HepG2 (cell line): ENCODE measurements at regions not wholly inside any gene's neighbourhood (a gene's known extent, or its start where the extent isn't known, plus 50 kb on each side); places are given as distances from the start of the nearest gene placed in this dataset.

Experiments
- ATAC-seq: fragments of 200-7000 bp; cut with Tn5 transposase; 3 replicates; pipeline ENCODE4 v1.9.1; 2020; ENCODE audit warnings: mild to moderate bottlenecking, moderate library complexity
- BruUV-seq: library from RNA; stranded (reverse); fragments of 400-500 nt; replicated peaks from 2 replicates; lab custom pipeline; 2021; lab: Mats Ljungman, UMichigan
- CTCF ChIA-PET: fragments of 300-600 bp; formaldehyde crosslinking; extraction: SDS; loops from one replicate; lab custom pipeline; 2021; ENCODE audit warnings: low total read pairs, inconsistent platforms, low intra/inter-chr PET ratio; lab: Yijun Ruan, JAX
- POLR2A ChIA-PET: fragments of 350-600 bp; sonication (Branson Sonifier 250); formaldehyde crosslinking; loops from one replicate; lab custom pipeline; 2020; ENCODE audit warnings: antibody characterized with exemption, inconsistent platforms; lab: Yijun Ruan, JAX
- DNase-seq: peaks from one replicate; pipeline ENCODE4 v3.0.0-alpha.2; 2015; ENCODE audit warnings: low spot score
- FAIRE-seq: peaks from 3 replicates; lab custom pipeline; 2011; peaks lifted over from hg19 to GRCh38; lab: Jason Lieb, UNC
- H2AFZ ChIP-seq: one replicate; pipeline ENCODE4 v1.6.1; 2011; ENCODE audit warnings: low read length, inconsistent platforms
- H3K27ac ChIP-seq: fragments of 300-600 bp; 3 replicates; pipeline ENCODE4 v1.8.0; 2011; ENCODE audit warnings: mixed run types, mild to moderate bottlenecking, mixed read lengths, low read length, inconsistent platforms; ENCODE audit not compliant: insufficient read depth; ENCODE audit errors: extremely low read length
- H3K27me3 ChIP-seq, 2 experiments: fragments of 200-600 bp in 1 of 2; 2 replicates in 1 of 2; 3 replicates in 1 of 2; pipeline versions ENCODE4 v1.6.0 to v1.8.0; 2011; ENCODE audit warnings: low read length in 2 of 2, mild to moderate bottlenecking in 2 of 2, moderate library complexity in 2 of 2, inconsistent platforms in 1 of 2; ENCODE audit not compliant: insufficient read depth in 2 of 2, control insufficient read depth in 1 of 2
- H3K36me3 ChIP-seq, 2 experiments: fragments of 200-600 bp in 1 of 2; replicated peaks in 1 of 2; 2 replicates in 1 of 2; 3 replicates in 1 of 2; pipeline versions ENCODE4 v1.5.1 to v1.8.0; 2011; ENCODE audit warnings: low read length in 2 of 2, inconsistent platforms in 1 of 2; ENCODE audit not compliant: insufficient read depth in 2 of 2, control insufficient read depth in 1 of 2
- H3K4me1 ChIP-seq: 2 replicates; pipeline ENCODE4 v1.5.1; 2012; ENCODE audit warnings: low read length, inconsistent platforms; ENCODE audit not compliant: insufficient read depth
- H3K4me2 ChIP-seq: 2 replicates; pipeline ENCODE4 v1.6.0; 2011; ENCODE audit warnings: low read depth, low read length, inconsistent platforms
- H3K4me3 ChIP-seq, 3 experiments: fragments of 200-600 bp in 1 of 3; sonication (generic), shearing (Covaris generic) in 1 of 3; replicated peaks in 1 of 3; 2 replicates each; pipeline ENCODE4 v1.5.1; 2011 to 2016; ENCODE audit warnings: low read length in 3 of 3, inconsistent platforms in 2 of 3, low read depth in 2 of 3, mild to moderate bottlenecking in 2 of 3, control low read depth in 1 of 3, mixed read lengths in 1 of 3; ENCODE audit not compliant: insufficient read depth in 1 of 3
- H3K79me2 ChIP-seq: one replicate; pipeline ENCODE4 v1.6.1; 2011; ENCODE audit warnings: low read length, inconsistent platforms; ENCODE audit not compliant: insufficient read depth
- H3K9ac ChIP-seq: 2 replicates; pipeline ENCODE4 v1.6.0; 2011; ENCODE audit warnings: mild to moderate bottlenecking, low read depth, low read length, inconsistent platforms; ENCODE audit not compliant: insufficient read depth
- H3K9me3 ChIP-seq: 2 replicates; pipeline ENCODE4 v1.5.1; 2012; ENCODE audit warnings: mild to moderate bottlenecking, low read length
- H4K20me1 ChIP-seq: 2 replicates; pipeline ENCODE4 v1.6.0; 2011; ENCODE audit warnings: inconsistent platforms, mild to moderate bottlenecking, low read length, moderate library complexity; ENCODE audit not compliant: insufficient read depth
- ARNTL ChIP-seq: sonication (generic); formaldehyde crosslinking; IDR thresholded peaks from 2 replicates; pipeline ENCODE4 v1.4.0; 2020; ENCODE audit warnings: mild to moderate bottlenecking, missing genetic modification reagents
- FLYWCH1 ChIP-seq: sonication (generic); formaldehyde crosslinking; IDR thresholded peaks from 2 replicates; pipeline ENCODE4 v1.8.1; 2023; ENCODE audit warnings: mild to moderate bottlenecking, missing genetic modification reagents
- FOXO1 ChIP-seq: sonication (generic); formaldehyde crosslinking; IDR thresholded peaks from 2 replicates; pipeline ENCODE4 v1.4.0; 2020; ENCODE audit warnings: missing genetic modification reagents
- MEIS1 ChIP-seq: sonication (generic); formaldehyde crosslinking; IDR thresholded peaks from 2 replicates; pipeline ENCODE4 v1.9.0; 2021; ENCODE audit warnings: mild to moderate bottlenecking, missing genetic modification reagents, moderate library complexity, borderline replicate concordance
- RARG ChIP-seq: sonication (generic); formaldehyde crosslinking; IDR thresholded peaks from 2 replicates; pipeline ENCODE4 v1.4.0; 2020; ENCODE audit warnings: low read depth, mild to moderate bottlenecking, missing genetic modification reagents
- SP4 ChIP-seq: sonication (generic); formaldehyde crosslinking; IDR thresholded peaks from 2 replicates; pipeline ENCODE4 v1.8.1; 2023; ENCODE audit warnings: mild to moderate bottlenecking, missing genetic modification reagents
- TBL1XR1 ChIP-seq: fragments of 150-350 bp; IDR thresholded peaks from 2 replicates; pipeline ENCODE4 v1.6.1; 2014; ENCODE audit warnings: borderline replicate concordance, low read length; ENCODE audit not compliant: partially characterized antibody
- ZNF121 ChIP-seq: sonication (generic); formaldehyde crosslinking; IDR thresholded peaks from 2 replicates; pipeline ENCODE4 v1.5.0; 2020; ENCODE audit warnings: mild to moderate bottlenecking, missing genetic modification reagents
- ZNF337 ChIP-seq: sonication (generic); formaldehyde crosslinking; IDR thresholded peaks from 2 replicates; pipeline ENCODE4 v1.5.1; 2020; ENCODE audit warnings: missing genetic modification reagents, low read depth, mild to moderate bottlenecking, borderline replicate concordance
- ZNF572 ChIP-seq: sonication (generic); formaldehyde crosslinking; IDR thresholded peaks from 2 replicates; pipeline ENCODE4 v1.5.1; 2020; ENCODE audit warnings: mild to moderate bottlenecking, missing genetic modification reagents
- ZSCAN12 ChIP-seq: sonication (generic); formaldehyde crosslinking; IDR thresholded peaks from 2 replicates; pipeline ENCODE4 v1.9.0; 2021; ENCODE audit warnings: mild to moderate bottlenecking, missing genetic modification reagents
- in situ Hi-C: cut with HindIII; loops from 2 replicates; pipeline ENCODE4 v1.10.0; 2017; ENCODE audit warnings: low pct_unique_long_range_greater_than_20kb; ENCODE audit not compliant: extremely low pct_ligation_motif_present
- intact Hi-C: fragments of 100-400 bp; cut with micrococcal nuclease; formaldehyde crosslinking; loops from one replicate; pipeline ENCODE4 v1.10.0; 2022; ENCODE audit not compliant: unreplicated experiment
- TF ChIP-seq, protein P1 (sequence below): sonication (generic); formaldehyde crosslinking; IDR thresholded peaks from 2 replicates; pipeline ENCODE4 v1.8.1; 2023; ENCODE audit warnings: mild to moderate bottlenecking, inconsistent platforms, moderate library complexity, missing genetic modification reagents, borderline replicate concordance
- TF ChIP-seq, protein P2 (sequence below): sonication (generic); formaldehyde crosslinking; IDR thresholded peaks from 2 replicates; pipeline ENCODE4 v1.9.0; 2021; ENCODE audit warnings: missing genetic modification reagents, borderline replicate concordance
- TF ChIP-seq, protein P3 (sequence below): IDR thresholded peaks from 2 replicates; pipeline ENCODE4 v1.6.1; 2018; ENCODE audit warnings: missing genetic modification reagents
- TF ChIP-seq, protein P4 (sequence below): sonication (generic); formaldehyde crosslinking; IDR thresholded peaks from 2 replicates; pipeline ENCODE4 v1.4.0; 2020; ENCODE audit warnings: missing genetic modification reagents

DNA sequence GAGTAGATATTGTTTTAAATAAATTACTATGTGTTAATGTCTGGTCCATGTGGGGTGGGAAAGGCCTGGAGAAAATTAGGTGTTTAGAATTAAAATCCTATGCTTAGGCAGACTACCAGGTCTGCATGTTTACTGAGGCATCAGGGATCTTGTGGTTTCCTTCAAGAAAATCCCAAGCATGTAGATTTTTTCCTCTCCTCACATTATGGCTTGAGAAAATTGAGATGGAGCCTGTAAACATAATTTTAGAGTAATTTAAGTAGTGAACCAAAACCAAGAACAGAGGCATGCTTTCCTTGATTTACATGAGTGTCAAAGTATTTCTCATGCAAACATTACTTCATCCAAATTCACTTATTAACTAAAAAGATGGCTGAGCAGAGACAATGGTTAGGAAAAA is 823.7 kb downstream of the AACS start:
- intact Hi-C loops: no loop called here
- POLR2A ChIA-PET: no interaction called here
- no TSS peak for BruUV-seq
- no peak overlapping the region for H3K9ac ChIP-seq
- FAIRE-seq (no peak), DNase-seq (no peak), ATAC-seq (no peak)
- H3K27ac ChIP-seq: no peak overlapping the region
- H3K4me3 ChIP-seq: no peak overlapping the region
- CTCF ChIA-PET: no interaction called here
- H3K36me3 ChIP-seq: no peaks in the 10 kb centered on the region
- no peaks in the 10 kb centered on the region for H4K20me1 ChIP-seq
- H3K4me2 ChIP-seq: no peak overlapping the region
- H3K79me2 ChIP-seq: no peaks in the 10 kb centered on the region
- H2AFZ ChIP-seq: no peak overlapping the region
- no peaks in the 10 kb centered on the region for H3K4me1 ChIP-seq
- H3K9me3 ChIP-seq: no peaks in the 10 kb centered on the region
- no peaks in the 10 kb centered on the region for H3K27me3 ChIP-seq
- in situ Hi-C loops: no loop called here
- TF ChIP-seq, protein P1, sequence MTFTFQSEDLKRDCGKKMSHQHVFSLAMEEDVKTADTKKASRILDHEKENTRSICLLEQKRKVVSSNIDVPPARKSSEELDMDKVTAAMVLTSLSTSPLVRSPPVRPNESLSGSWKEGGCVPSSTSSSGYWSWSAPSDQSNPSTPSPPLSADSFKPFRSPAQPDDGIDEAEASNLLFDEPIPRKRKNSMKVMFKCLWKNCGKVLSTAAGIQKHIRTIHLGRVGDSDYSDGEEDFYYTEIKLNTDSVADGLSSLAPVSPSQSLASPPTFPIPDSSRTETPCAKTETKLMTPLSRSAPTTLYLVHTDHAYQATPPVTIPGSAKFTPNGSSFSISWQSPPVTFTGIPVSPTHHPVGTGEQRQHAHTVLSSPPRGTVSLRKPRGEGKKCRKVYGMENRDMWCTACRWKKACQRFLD (CRISPR knock-in tag): no peak
- TF ChIP-seq ARNTL (CRISPR knock-in tag) (no peak), ZNF337 (no peak), ZNF572 (no peak), MEIS1 (CRISPR knock-in tag) (no peak), SP4 (no peak), FOXO1 (CRISPR knock-in tag) (no peak), ZNF121 (CRISPR knock-in tag) (no peak), FLYWCH1 (CRISPR knock-in tag) (no peak), TBL1XR1 (no peak), ZSCAN12 (CRISPR knock-in tag) (no peak), RARG (CRISPR knock-in tag) (no peak)
- TF ChIP-seq, protein P2, sequence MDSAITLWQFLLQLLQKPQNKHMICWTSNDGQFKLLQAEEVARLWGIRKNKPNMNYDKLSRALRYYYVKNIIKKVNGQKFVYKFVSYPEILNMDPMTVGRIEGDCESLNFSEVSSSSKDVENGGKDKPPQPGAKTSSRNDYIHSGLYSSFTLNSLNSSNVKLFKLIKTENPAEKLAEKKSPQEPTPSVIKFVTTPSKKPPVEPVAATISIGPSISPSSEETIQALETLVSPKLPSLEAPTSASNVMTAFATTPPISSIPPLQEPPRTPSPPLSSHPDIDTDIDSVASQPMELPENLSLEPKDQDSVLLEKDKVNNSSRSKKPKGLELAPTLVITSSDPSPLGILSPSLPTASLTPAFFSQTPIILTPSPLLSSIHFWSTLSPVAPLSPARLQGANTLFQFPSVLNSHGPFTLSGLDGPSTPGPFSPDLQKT (CRISPR knock-in tag): no peak
- TF ChIP-seq, protein P3, sequence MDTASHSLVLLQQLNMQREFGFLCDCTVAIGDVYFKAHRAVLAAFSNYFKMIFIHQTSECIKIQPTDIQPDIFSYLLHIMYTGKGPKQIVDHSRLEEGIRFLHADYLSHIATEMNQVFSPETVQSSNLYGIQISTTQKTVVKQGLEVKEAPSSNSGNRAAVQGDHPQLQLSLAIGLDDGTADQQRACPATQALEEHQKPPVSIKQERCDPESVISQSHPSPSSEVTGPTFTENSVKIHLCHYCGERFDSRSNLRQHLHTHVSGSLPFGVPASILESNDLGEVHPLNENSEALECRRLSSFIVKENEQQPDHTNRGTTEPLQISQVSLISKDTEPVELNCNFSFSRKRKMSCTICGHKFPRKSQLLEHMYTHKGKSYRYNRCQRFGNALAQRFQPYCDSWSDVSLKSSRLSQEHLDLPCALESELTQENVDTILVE (CRISPR knock-in tag): no peak
- TF ChIP-seq, protein P4, sequence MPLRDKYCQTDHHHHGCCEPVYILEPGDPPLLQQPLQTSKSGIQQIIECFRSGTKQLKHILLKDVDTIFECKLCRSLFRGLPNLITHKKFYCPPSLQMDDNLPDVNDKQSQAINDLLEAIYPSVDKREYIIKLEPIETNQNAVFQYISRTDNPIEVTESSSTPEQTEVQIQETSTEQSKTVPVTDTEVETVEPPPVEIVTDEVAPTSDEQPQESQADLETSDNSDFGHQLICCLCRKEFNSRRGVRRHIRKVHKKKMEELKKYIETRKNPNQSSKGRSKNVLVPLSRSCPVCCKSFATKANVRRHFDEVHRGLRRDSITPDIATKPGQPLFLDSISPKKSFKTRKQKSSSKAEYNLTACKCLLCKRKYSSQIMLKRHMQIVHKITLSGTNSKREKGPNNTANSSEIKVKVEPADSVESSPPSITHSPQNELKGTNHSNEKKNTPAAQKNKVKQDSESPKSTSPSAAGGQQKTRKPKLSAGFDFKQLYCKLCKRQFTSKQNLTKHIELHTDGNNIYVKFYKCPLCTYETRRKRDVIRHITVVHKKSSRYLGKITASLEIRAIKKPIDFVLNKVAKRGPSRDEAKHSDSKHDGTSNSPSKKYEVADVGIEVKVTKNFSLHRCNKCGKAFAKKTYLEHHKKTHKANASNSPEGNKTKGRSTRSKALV: no peak
